Fibroblast of lung (primary cell): ENCODE measurements at regions not wholly inside any gene's neighbourhood (a gene's known extent, or its start where the extent isn't known, plus 50 kb on each side); places are given as distances from the start of the nearest gene placed in this dataset.

ENCODE experiments used
- DNase-seq, 2 donors: peaks; one replicate each; pipeline versions ENCODE4 v3.0.0 to v3.0.0-alpha.2; 2010; ENCODE audit warnings: low read depth in 2 of 2
- H2AFZ ChIP-seq: 2 replicates; pipeline ENCODE4 v1.5.1; 2012; ENCODE audit warnings: low read length, control low read depth, inconsistent platforms
- H3K27ac ChIP-seq: 2 replicates; pipeline ENCODE4 v1.5.1; 2011; ENCODE audit warnings: low read length, control low read depth; ENCODE audit not compliant: insufficient read depth
- H3K27me3 ChIP-seq: 2 replicates; pipeline ENCODE4 v1.5.1; 2011; ENCODE audit warnings: mild to moderate bottlenecking, low read length; ENCODE audit not compliant: control insufficient read depth, insufficient read depth
- H3K36me3 ChIP-seq: 2 replicates; pipeline ENCODE4 v1.5.1; 2011; ENCODE audit warnings: low read length; ENCODE audit not compliant: control insufficient read depth, insufficient read depth
- H3K4me1 ChIP-seq: 2 replicates; pipeline ENCODE4 v1.5.1; 2011; ENCODE audit warnings: low read length; ENCODE audit not compliant: control insufficient read depth, insufficient read depth; ENCODE audit errors: extremely low read depth
- H3K4me2 ChIP-seq: 2 replicates; pipeline ENCODE4 v1.5.1; 2011; ENCODE audit warnings: low read length, control low read depth; ENCODE audit not compliant: insufficient read depth; ENCODE audit errors: extremely low read depth
- H3K4me3 ChIP-seq, 4 experiments: fragments of 200-600 bp in 1 of 4; sonication (generic) in 1 of 4; replicated peaks in 1 of 4; 2 replicates each; pipeline ENCODE4 v1.5.1; 2011 to 2016; ENCODE audit warnings: low read length in 4 of 4, low read depth in 3 of 4, mild to moderate bottlenecking in 3 of 4, control low read depth in 2 of 4, inconsistent platforms in 1 of 4, mixed read lengths in 1 of 4; ENCODE audit not compliant: insufficient read depth in 1 of 4; ENCODE audit errors: control extremely low read depth in 1 of 4
- H3K79me2 ChIP-seq: 2 replicates; pipeline ENCODE4 v1.5.1; 2012; ENCODE audit warnings: mild to moderate bottlenecking, low read length, inconsistent platforms; ENCODE audit not compliant: control insufficient read depth, insufficient read depth
- H3K9ac ChIP-seq: 2 replicates; pipeline ENCODE4 v1.5.1; 2011; ENCODE audit warnings: mild to moderate bottlenecking, low read length, control low read depth; ENCODE audit not compliant: insufficient read depth
- H3K9me3 ChIP-seq: 2 replicates; pipeline ENCODE4 v1.5.1; 2012; ENCODE audit warnings: low read depth, low read length; ENCODE audit not compliant: control insufficient read depth, insufficient read depth
- H4K20me1 ChIP-seq: 2 replicates; pipeline ENCODE4 v1.5.1; 2011; ENCODE audit warnings: low read length; ENCODE audit not compliant: control insufficient read depth, insufficient read depth; ENCODE audit errors: extremely low read depth
- EZH2 ChIP-seq: IDR thresholded peaks from 2 replicates; pipeline ENCODE4 v1.5.1; 2012; ENCODE audit warnings: low read length, control low read depth, mild to moderate bottlenecking; ENCODE audit errors: missing control alignments
- TF ChIP-seq, protein P1 (sequence below), 2 donors: IDR thresholded peaks in 1 of 2; conservative IDR thresholded peaks in 1 of 2; 1 replicate in 1 of 2; 2 replicates in 1 of 2; pipeline ENCODE4 v1.5.1; 2011 to 2012; ENCODE audit warnings: low read length in 2 of 2, control low read depth in 1 of 2, inconsistent platforms in 1 of 2, low read depth in 1 of 2, mild to moderate bottlenecking in 1 of 2

DNA sequence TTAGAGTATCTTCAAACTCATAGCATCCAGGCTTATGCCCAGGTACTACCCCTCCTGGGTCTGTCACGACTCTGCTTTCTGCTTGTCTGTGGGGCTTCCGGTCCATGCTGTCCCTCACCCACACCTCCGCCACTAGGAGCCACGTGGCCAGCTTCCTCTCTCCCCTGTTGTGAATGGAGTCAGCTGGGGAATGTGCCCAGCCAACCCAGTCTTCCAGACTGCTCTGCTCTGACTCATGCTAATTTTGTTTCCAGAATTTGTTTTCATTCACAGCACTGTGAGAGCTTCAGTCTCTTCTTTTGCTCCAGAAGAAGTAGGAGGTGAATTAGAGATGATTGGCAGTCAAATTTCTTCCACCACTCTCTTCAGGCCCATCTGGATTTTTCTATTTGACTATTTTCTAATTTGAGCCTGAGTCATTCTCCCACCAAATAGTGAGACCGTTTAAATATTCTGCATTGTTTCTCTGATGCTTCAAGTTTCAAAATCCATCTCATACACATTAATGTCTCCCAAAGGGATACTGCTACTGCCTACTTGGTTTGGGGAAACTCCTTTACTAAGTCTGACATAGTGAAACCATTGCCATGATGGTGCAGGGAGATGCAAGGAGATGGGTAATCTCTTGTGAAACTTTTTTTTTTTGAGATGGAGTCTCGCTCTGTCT, 424.1 kb upstream of the KIF2A start:
- no peak overlapping the region for H3K4me2 ChIP-seq
- no peak overlapping the region for H3K27ac ChIP-seq
- H3K4me1 ChIP-seq, result no peaks in the 10 kb centered on the region
- no peak overlapping the region for H2AFZ ChIP-seq
- no peaks in the 10 kb centered on the region for H3K27me3 ChIP-seq
- no peak overlapping the region for H3K4me3 ChIP-seq
- DNase-seq, result peak in 1 of 2 donors; percentile 83
- H3K9me3 ChIP-seq, result no peaks in the 10 kb centered on the region
- no peaks in the 10 kb centered on the region for H3K79me2 ChIP-seq
- TF ChIP-seq EZH2, result no peak
- TF ChIP-seq, protein P1, sequence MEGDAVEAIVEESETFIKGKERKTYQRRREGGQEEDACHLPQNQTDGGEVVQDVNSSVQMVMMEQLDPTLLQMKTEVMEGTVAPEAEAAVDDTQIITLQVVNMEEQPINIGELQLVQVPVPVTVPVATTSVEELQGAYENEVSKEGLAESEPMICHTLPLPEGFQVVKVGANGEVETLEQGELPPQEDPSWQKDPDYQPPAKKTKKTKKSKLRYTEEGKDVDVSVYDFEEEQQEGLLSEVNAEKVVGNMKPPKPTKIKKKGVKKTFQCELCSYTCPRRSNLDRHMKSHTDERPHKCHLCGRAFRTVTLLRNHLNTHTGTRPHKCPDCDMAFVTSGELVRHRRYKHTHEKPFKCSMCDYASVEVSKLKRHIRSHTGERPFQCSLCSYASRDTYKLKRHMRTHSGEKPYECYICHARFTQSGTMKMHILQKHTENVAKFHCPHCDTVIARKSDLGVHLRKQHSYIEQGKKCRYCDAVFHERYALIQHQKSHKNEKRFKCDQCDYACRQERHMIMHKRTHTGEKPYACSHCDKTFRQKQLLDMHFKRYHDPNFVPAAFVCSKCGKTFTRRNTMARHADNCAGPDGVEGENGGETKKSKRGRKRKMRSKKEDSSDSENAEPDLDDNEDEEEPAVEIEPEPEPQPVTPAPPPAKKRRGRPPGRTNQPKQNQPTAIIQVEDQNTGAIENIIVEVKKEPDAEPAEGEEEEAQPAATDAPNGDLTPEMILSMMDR (conservative IDR thresholded peaks at IDR 0.05 in 1 of 2, IDR thresholded peaks at IDR 0.05 in 1 of 2; ENCODE audit: low read depth in 1 of 2, low read length in 2 of 2), result no peak
- no peaks in the 10 kb centered on the region for H4K20me1 ChIP-seq
- no peaks in the 10 kb centered on the region for H3K36me3 ChIP-seq
- H3K9ac ChIP-seq, result no peak overlapping the region

DNA sequence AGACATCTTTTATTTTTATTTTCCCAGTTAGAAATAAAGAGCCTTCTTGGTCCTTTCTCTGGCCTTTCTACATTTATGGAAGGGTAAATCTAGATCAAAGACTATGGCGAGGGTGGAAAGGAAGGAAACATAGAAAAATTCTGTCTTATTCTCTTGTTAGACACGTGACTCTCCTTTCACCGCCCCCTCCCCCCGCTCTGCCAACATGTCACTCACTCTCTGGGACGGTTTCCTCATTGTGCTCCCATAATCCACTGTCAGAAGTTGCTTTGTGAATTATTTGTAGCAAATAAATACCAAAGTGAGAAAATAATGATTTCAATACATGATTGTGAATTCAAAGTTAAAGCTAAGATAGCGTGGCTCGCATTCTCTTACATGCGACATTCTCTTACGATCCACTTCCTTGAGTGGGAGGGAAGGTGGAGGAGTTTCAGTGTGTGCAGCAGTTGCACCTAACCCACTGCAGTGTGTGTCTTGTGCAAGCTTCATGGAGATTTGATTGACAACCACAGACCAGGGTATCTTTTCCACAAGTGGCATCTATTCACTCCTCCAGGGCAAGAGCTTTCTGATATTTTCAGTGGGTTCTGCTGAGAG, 423.0 kb upstream of the KIF2A start:
- Histone ChIP-seq H3K4me2 (no peak overlapping the region), H3K4me3 (no peak overlapping the region), H3K9me3 (no peaks in the 10 kb centered on the region), H3K79me2 (no peaks in the 10 kb centered on the region), H3K4me1 (no peaks in the 10 kb centered on the region), H4K20me1 (no peaks in the 10 kb centered on the region), H3K27me3 (no peaks in the 10 kb centered on the region), H3K9ac (no peak overlapping the region), H3K36me3 (no peaks in the 10 kb centered on the region), H2AFZ (no peak overlapping the region), H3K27ac (no peak overlapping the region)
- DNase-seq, result no peak
- TF ChIP-seq EZH2, result no peak
- TF ChIP-seq, protein P1 (conservative IDR thresholded peaks at IDR 0.05 in 1 of 2, IDR thresholded peaks at IDR 0.05 in 1 of 2; ENCODE audit: low read depth in 1 of 2, low read length in 2 of 2), result no peak

- Histone ChIP-seq H3K79me2 (no peaks in the 10 kb centered on the region), H3K4me1 (no peaks in the 10 kb centered on the region), H3K9me3 (no peaks in the 10 kb centered on the region), H3K27me3 (no peaks in the 10 kb centered on the region), H3K9ac (no peak overlapping the region), H2AFZ (no peak overlapping the region), H3K27ac (no peak overlapping the region), H3K36me3 (no peaks in the 10 kb centered on the region), H3K4me3 (no peak overlapping the region), H3K4me2 (no peak overlapping the region), H4K20me1 (no peaks in the 10 kb centered on the region)
- peak in 1 of 2 donors; percentile 25 for DNase-seq
- no peak for TF ChIP-seq EZH2
- TF ChIP-seq, protein P1 (conservative IDR thresholded peaks at IDR 0.05 in 1 of 2, IDR thresholded peaks at IDR 0.05 in 1 of 2; ENCODE audit: low read depth in 1 of 2, low read length in 2 of 2), result no peak
Measured at GRCh38 chr5:61884252-61884855, 421.7 kb upstream of the KIF2A start.
